Endometrial microvascular endothelial cells (primary cell): ENCODE measurements at regions not wholly inside any gene's neighbourhood (a gene's known extent, or its start where the extent isn't known, plus 50 kb on each side); places are given as distances from the start of the nearest gene placed in this dataset.

ENCODE experiments used
- in situ Hi-C: cut with HindIII; loops from 2 replicates; pipeline ENCODE4 v1.10.0; 2017; ENCODE audit warnings: low sequenced_read_pairs, low pct_unique_long_range_greater_than_20kb; ENCODE audit errors: inconsistent ontology term

DNA sequence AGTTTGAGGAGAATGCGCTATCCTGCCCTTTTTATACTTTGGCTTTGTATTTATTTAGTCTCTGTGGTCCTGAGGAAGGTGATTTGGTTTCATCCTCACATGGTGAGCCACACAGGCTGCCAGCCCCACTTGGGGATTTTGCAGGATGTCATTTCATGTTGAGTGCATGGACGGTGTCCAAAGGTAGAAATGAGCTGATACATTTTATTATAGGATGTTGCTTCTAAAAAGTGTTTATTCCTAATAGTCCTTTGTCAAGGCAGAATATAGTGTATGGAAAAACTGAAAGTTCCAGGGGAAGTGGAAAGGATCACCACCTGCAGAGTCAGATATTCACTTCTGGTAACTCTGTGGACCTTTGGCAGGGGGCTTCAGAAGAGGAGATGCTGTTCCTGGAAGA, 434.6 kb downstream of the CD109 start:
- in situ Hi-C loops: no loop called here

GRCh38 chr6:74128536-74128935, 432.5 kb downstream of the CD109 start:
- in situ Hi-C loops: no loop called here

GRCh38 chr6:74117113-74117512, 421.1 kb downstream of the CD109 start:
- in situ Hi-C loops: no loop called here

GRCh38 chr6:74115674-74116073, 419.7 kb downstream of the CD109 start:
- in situ Hi-C loops: no loop called here

GRCh38 chr6:74114428-74114827, 418.4 kb downstream of the CD109 start:
- in situ Hi-C loops: no loop called here

DNA sequence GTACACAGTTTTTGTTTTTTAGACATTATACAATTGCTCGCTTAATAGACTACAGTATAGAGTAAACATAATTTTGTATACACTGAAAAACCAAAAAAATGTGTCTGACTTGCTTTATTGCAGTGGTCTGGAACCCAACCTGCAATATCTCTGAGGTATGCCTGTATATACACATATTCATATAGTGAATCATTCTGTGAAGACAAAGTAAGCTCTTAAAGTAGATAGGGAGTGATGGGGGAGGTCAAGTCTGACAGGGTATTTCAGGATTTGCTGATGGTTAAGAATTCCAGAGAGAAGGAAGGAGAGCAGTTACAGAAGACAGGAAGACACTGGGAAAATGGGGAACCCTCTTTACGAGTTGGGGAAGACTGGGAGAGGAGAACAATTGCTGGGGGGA, 417.9 kb downstream of the CD109 start:
- in situ Hi-C loops: no loop called here

GRCh38 chr6:74103417-74103816, 407.4 kb downstream of the CD109 start:
- in situ Hi-C loops: no loop called here

- in situ Hi-C loops: no loop called here
Measured at GRCh38 chr6:74100719-74101287, 404.8 kb downstream of the CD109 start.

GRCh38 chr6:74096329-74096728, 400.3 kb downstream of the CD109 start:
- in situ Hi-C loops: loop anchor here (25.0 kb wide), 1 partner anchor 1116 kb away; the partner anchor contains the start of gene COL12A1

DNA sequence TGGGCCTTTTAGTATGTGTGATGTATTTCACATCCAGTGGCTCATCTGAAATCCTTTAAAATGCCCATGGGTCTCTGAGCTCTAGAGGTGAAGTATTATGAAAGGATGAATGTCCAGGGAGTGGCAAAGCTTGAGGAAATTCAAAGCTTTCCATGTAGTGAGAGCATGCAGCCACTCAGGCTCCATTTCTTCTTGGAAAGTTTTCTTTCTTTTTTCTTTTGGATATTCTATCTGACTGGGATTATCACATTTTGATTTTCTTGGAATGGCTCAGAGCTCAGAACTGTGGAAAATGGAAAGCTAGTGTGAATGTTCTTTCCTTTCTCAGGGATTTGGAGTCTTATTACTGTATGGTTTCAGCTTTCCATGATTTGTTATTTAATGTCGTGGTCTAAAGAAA, 397.4 kb downstream of the CD109 start:
- in situ Hi-C loops: loop anchor here (25.0 kb wide), 1 partner anchor 1119 kb away; the partner anchor contains the start of gene COL12A1

GRCh38 chr6:74091794-74092157, 395.8 kb downstream of the CD109 start:
- in situ Hi-C loops: loop anchor here (25.0 kb wide), 1 partner anchor 1121 kb away; the partner anchor contains the start of gene COL12A1

GRCh38 chr6:74091136-74091793, 395.3 kb downstream of the CD109 start:
- in situ Hi-C loops: loop anchor here (25.0 kb wide), 1 partner anchor 1121 kb away; the partner anchor contains the start of gene COL12A1

GRCh38 chr6:74087899-74088298, 391.9 kb downstream of the CD109 start:
- in situ Hi-C loops: loop anchor here (25.0 kb wide), 1 partner anchor 1124 kb away; the partner anchor contains the start of gene COL12A1

DNA sequence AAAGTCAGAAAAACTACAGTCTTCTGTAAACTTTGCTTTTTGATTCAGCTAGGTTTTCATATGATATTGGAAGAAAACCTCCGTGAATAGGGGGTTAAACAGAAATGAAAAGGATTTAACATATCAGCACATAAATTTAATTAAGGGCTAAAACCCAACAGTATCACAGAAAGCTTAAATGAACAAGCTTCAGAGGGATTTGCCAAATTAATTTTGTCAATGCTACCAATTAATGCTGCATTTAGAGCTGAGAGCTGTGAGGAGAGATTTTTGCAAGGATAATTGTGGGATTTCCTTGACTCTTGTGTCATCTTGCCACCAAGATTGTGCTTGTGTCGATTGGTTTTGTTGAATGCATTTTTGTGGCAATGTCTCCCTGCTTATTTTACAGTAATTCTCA, 379.9 kb downstream of the CD109 start:
- in situ Hi-C loops: loop anchor here (25.0 kb wide), 1 partner anchor 1136 kb away; the partner anchor contains the start of gene COL12A1

DNA sequence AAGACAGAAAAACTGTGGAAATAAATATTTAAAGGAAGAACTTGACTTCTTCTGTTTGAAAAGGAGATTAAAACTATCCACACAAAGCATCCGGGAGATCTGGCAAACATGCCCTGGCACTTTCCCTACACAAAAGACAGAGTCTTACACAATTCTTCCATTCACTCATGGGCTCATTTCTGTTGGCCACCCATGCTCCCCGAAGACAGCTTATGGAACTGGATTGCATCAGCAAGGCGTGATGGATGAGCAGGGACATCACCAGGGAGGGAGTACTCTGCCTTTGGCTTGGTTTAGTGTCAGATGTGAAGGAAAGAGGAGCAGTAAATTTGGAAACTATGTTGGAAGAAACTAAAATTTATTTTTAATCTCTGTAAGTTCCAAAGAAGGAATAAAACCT, 379.3 kb downstream of the CD109 start:
- in situ Hi-C loops: loop anchor here (25.0 kb wide), 1 partner anchor 1137 kb away; the partner anchor contains the start of gene COL12A1

DNA sequence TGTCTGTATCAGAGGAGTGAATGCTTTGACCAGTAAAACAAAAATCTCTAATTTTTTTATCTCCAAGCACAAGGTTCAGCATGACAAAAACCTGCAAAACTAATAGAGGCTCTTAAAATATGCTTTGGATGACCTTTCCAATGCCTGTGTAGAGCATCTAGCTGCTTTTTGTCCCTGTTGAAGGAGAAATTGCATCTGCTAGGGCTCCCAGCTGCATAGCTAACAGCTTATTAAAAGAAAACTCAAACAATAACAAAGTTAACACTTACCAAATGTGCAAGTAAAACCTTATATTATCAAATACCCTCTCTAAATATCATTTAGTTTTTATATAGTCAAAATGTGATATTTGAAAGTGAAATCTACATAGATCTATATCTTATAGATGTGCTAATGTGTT, 378.6 kb downstream of the CD109 start:
- in situ Hi-C loops: loop anchor here (25.0 kb wide), 1 partner anchor 1138 kb away; the partner anchor contains the start of gene COL12A1

DNA sequence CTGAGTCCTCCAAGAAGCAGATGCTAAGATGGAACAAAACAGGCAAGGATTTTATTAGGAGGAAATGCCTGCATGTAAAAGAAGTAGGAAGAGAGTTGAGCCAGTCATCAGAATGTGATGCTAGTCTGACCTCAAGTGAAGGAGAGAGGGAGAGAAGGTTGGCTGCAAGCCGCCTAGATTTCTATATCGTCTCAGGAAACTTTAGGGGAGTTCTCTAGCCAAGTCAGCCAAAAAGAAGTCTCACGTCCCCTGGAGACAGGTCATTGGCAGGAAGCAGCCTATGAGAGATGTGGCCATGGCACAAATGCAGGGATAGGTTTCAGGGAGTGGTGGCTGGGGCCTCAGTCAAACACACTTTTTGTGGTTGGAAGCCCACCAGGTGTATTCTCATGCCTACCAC, 378.0 kb downstream of the CD109 start:
- in situ Hi-C loops: no loop called here

GRCh38 chr6:74073429-74073828, 377.4 kb downstream of the CD109 start:
- in situ Hi-C loops: no loop called here

- in situ Hi-C loops: no loop called here
Measured at GRCh38 chr6:74071214-74071613, 375.2 kb downstream of the CD109 start.

GRCh38 chr6:74070711-74071110, 374.7 kb downstream of the CD109 start:
- in situ Hi-C loops: no loop called here
